Osteocyte (in vitro differentiated cells): ENCODE measurements at regions not wholly inside any gene's neighbourhood (a gene's known extent, or its start where the extent isn't known, plus 50 kb on each side); places are given as distances from the start of the nearest gene placed in this dataset.
A peak's percentile ranks its signal among the peaks of the same experiment; 100 is the strongest.

Source experiments
- DNase-seq: peaks from one replicate; pipeline ENCODE4 v3.0.0; 2021; ENCODE audit warnings: mixed read lengths; ENCODE audit not compliant: unreplicated experiment; ENCODE audit errors: extremely low spot score
- H3K27ac Mint-ChIP-seq: one replicate; pipeline ENCODE4 v1.8.0; 2021; ENCODE audit warnings: mild to moderate bottlenecking, mixed read lengths; ENCODE audit not compliant: unreplicated experiment
- H3K27me3 Mint-ChIP-seq: one replicate; pipeline ENCODE4 v1.8.0; 2021; ENCODE audit warnings: mixed read lengths; ENCODE audit not compliant: unreplicated experiment
- H3K36me3 Mint-ChIP-seq: one replicate; pipeline ENCODE4 v1.8.0; 2021; ENCODE audit warnings: mixed read lengths; ENCODE audit not compliant: unreplicated experiment
- H3K4me1 Mint-ChIP-seq: one replicate; pipeline ENCODE4 v1.8.0; 2021; ENCODE audit warnings: mixed read lengths; ENCODE audit not compliant: unreplicated experiment
- H3K4me3 Mint-ChIP-seq: one replicate; pipeline ENCODE4 v1.8.0; 2021; ENCODE audit warnings: mild to moderate bottlenecking, moderate library complexity, mixed read lengths; ENCODE audit not compliant: unreplicated experiment
- H3K9me3 Mint-ChIP-seq: one replicate; pipeline ENCODE4 v1.8.0; 2021; ENCODE audit warnings: mixed read lengths; ENCODE audit not compliant: unreplicated experiment
- CTCF ChIP-seq: fragments of 200-600 bp; sonication (generic); IDR thresholded peaks from 2 replicates; pipeline ENCODE4 v1.5.0; 2021; ENCODE audit warnings: antibody characterized with exemption, mild to moderate bottlenecking, moderate library complexity

DNA sequence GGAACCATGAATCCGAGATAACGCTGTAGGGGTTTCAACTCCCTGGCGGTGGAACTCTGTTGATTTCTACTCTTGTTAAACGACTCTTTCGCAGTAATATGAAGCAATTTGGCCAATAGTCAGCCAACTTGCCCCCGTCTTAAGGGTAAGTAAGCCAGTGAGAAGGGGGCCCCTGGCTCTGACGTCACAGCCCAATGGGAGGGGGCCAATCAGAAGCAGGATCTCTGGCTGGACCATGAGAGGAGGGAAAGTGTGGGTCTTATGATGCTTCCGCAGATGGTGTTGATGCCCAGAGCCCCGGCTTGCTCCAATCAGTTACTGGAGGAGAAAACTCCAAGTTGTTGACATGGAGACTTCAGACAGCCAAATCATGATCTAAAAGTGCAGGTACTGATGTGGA lies 242.4 kb downstream of the BMP7 start:
- no peak for TF ChIP-seq CTCF
- Mint-ChIP-seq H3K27me3 (no peaks in the 10 kb centered on the region), H3K4me3 (no peak overlapping the region), H3K36me3 (peaks cover 3% of the 10 kb centered on the region), H3K4me1 (peaks cover 42% of the 10 kb centered on the region), H3K9me3 (peaks cover 9% of the 10 kb centered on the region), H3K27ac (no peak overlapping the region)
- no peak for DNase-seq

DNA sequence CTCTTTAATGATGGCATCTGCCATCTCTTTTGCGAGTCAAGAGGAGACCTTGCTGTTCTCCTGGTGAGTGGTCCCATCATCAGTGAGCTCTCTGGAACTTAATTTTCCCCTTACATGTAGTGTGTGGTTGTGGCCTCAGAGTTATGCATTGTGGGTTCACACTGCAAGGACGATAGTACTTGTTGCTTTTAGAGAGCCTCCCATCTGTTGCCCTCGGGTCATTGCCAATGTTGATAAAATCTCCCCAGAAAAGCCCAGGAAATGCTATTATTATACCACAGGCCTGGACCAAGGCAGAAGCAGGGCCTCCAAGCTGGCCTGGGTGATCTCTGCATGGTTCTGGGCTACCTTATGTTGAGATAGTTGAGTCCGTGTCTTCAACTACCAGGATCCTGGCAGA lies 241.6 kb downstream of the BMP7 start:
- H3K9me3 Mint-ChIP-seq, result peaks cover 9% of the 10 kb centered on the region
- H3K4me3 Mint-ChIP-seq, result no peak overlapping the region
- DNase-seq, result no peak
- no peaks in the 10 kb centered on the region for H3K27me3 Mint-ChIP-seq
- H3K36me3 Mint-ChIP-seq, result peaks cover 3% of the 10 kb centered on the region
- H3K4me1 Mint-ChIP-seq, result peaks cover 48% of the 10 kb centered on the region
- no peak for TF ChIP-seq CTCF
- H3K27ac Mint-ChIP-seq, result peak overlapping the region; percentile 87

DNA sequence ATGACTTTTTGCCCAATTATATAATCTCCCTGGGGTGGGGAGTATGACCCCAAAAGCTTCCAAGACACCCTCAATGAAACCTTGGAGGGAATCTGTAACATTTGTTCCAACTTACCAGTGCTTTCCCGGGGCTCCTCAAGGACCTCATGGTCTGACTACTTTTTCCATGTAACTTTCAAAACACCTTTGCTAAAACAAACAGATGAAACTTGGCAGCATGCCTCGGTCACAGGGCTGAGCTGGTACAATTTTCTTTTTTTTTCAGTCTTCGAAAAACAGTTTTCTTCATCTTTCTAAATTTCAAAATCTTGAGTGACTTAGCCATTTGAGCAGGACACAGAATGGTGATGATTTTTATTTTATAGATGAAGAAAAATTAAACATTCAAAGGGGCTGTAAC lies 241.2 kb downstream of the BMP7 start:
- no peaks in the 10 kb centered on the region for H3K27me3 Mint-ChIP-seq
- H3K4me1 Mint-ChIP-seq, result peaks cover 53% of the 10 kb centered on the region
- no peak for DNase-seq
- H3K36me3 Mint-ChIP-seq, result peaks cover 3% of the 10 kb centered on the region
- peaks cover 9% of the 10 kb centered on the region for H3K9me3 Mint-ChIP-seq
- H3K4me3 Mint-ChIP-seq, result no peak overlapping the region
- H3K27ac Mint-ChIP-seq, result peak overlapping the region; percentile 87
- no peak for TF ChIP-seq CTCF

DNA sequence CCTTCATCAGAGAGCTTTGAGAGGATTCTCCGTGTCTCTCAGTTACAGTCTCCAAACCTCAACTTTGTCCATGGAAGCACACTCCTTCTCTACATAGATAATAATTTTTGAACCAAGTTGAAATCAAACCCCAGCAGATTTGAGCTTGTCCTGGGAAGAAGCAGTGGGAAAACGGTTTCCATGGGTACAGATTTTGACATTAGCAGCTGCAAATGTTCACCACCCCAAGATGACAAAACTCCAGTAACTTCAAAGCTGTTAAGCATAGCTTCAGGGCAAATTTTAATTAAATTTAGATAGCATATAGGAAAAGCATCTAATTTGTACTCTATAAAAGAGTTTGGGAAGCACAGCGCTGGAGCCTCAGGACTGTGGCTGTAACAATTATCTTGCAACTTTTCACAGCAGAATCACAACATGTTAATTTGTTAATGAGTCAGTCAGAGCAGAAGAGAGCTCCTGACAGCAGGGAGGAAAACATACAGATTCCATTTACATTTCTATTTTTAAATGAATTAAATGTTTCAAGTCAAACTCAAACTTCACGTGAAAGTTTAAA lies 240.7 kb downstream of the BMP7 start:
- peaks cover 57% of the 10 kb centered on the region for H3K4me1 Mint-ChIP-seq
- no peaks in the 10 kb centered on the region for H3K27me3 Mint-ChIP-seq
- H3K27ac Mint-ChIP-seq, result peak overlapping the region; percentile 87
- no peak for DNase-seq
- peaks cover 9% of the 10 kb centered on the region for H3K9me3 Mint-ChIP-seq
- H3K36me3 Mint-ChIP-seq, result peaks cover 3% of the 10 kb centered on the region
- H3K4me3 Mint-ChIP-seq, result no peak overlapping the region
- no peak for TF ChIP-seq CTCF

- Mint-ChIP-seq H3K4me3 (no peak overlapping the region), H3K27me3 (no peaks in the 10 kb centered on the region), H3K4me1 (peaks cover 78% of the 10 kb centered on the region), H3K36me3 (peaks cover 3% of the 10 kb centered on the region), H3K9me3 (peaks cover 9% of the 10 kb centered on the region), H3K27ac (no peak overlapping the region)
- no peak for DNase-seq
- TF ChIP-seq CTCF, result no peak
Observed at GRCh38 chr20:57027777-57028176, 238.7 kb downstream of the BMP7 start.
